ENCODE measurements at regions not wholly inside any gene's neighbourhood (a gene's known extent, or its start where the extent isn't known, plus 50 kb on each side); places are given as distances from the start of the nearest gene placed in this dataset.
"Not testable (repeated sequence)": the region's sequence is repeated elsewhere in the genome, so short reads cannot be mapped to it uniquely, and the experiment has no call there.

- H3K4me3 ChIP-seq (ENCODE audit: low read depth, low read length) = no peak overlapping the region
- no peak for TF ChIP-seq CTCF (IDR thresholded peaks at IDR 0.05; ENCODE audit: low read depth, low read length, missing control alignments)
- no peak for DNase-seq (ENCODE audit: low read depth)
- in situ Hi-C loops (cut with HindIII; ENCODE audit: low sequenced_read_pairs) = no loop called here
These were observed 64.6 kb upstream of the CD55 start for GRCh38 chr1:207256869-207257268.

GRCh38 chr1:207259391-207259790 is 62.1 kb upstream of the CD55 start:
- peak; percentile 42 for TF ChIP-seq CTCF (IDR thresholded peaks at IDR 0.05; ENCODE audit: low read depth, low read length, missing control alignments)
- in situ Hi-C loops (cut with HindIII; ENCODE audit: low sequenced_read_pairs) = no loop called here
- no peak for DNase-seq (ENCODE audit: low read depth)
- no peak overlapping the region for H3K4me3 ChIP-seq (ENCODE audit: low read depth, low read length)

- TF ChIP-seq CTCF (IDR thresholded peaks at IDR 0.05; ENCODE audit: low read depth, low read length, missing control alignments) = no peak
- H3K4me3 ChIP-seq (ENCODE audit: low read depth, low read length) = no peak overlapping the region
- in situ Hi-C loops (cut with HindIII; ENCODE audit: low sequenced_read_pairs) = no loop called here
- no peak for DNase-seq (ENCODE audit: low read depth)
These were observed 59.5 kb upstream of the CD55 start for GRCh38 chr1:207261971-207262370.

- DNase-seq (ENCODE audit: low read depth); in situ Hi-C loops (cut with HindIII; ENCODE audit: low sequenced_read_pairs); H3K4me3 ChIP-seq (ENCODE audit: low read depth, low read length): not testable (repeated sequence)
These were observed 58.6 kb upstream of the CD55 start for GRCh38 chr1:207262891-207263290.

- no peak for DNase-seq (ENCODE audit: low read depth)
- TF ChIP-seq CTCF (IDR thresholded peaks at IDR 0.05; ENCODE audit: low read depth, low read length, missing control alignments) = no peak
- in situ Hi-C loops (cut with HindIII; ENCODE audit: low sequenced_read_pairs) = no loop called here
- no peak overlapping the region for H3K4me3 ChIP-seq (ENCODE audit: low read depth, low read length)
These were observed 56.7 kb upstream of the CD55 start for GRCh38 chr1:207264663-207265252.

- DNase-seq (ENCODE audit: low read depth) = no peak
- TF ChIP-seq CTCF (IDR thresholded peaks at IDR 0.05; ENCODE audit: low read depth, low read length, missing control alignments) = no peak
- in situ Hi-C loops (cut with HindIII; ENCODE audit: low sequenced_read_pairs) = no loop called here
- H3K4me3 ChIP-seq (ENCODE audit: low read depth, low read length) = no peak overlapping the region
These were observed 53.1 kb upstream of the CD55 start for GRCh38 chr1:207268337-207268736.

GRCh38 chr1:207268753-207269511 is 52.5 kb upstream of the CD55 start:
- DNase-seq (ENCODE audit: low read depth) = no peak
- in situ Hi-C loops (cut with HindIII; ENCODE audit: low sequenced_read_pairs) = no loop called here
- H3K4me3 ChIP-seq (ENCODE audit: low read depth, low read length) = no peak overlapping the region
- TF ChIP-seq CTCF (IDR thresholded peaks at IDR 0.05; ENCODE audit: low read depth, low read length, missing control alignments) = no peak
